K562 (cell line): ENCODE measurements at regions not wholly inside any gene's neighbourhood (a gene's known extent, or its start where the extent isn't known, plus 50 kb on each side); places are given as distances from the start of the nearest gene placed in this dataset.

Experiments used
- BDP1 ChIP-seq: IDR thresholded peaks from 3 replicates; pipeline ENCODE4 v1.6.1; 2011; ENCODE audit not compliant: insufficient read length, insufficient read depth
- CEBPB ChIP-seq: fragments of 450-650 bp; IDR thresholded peaks from 2 replicates; pipeline ENCODE4 v1.6.1; 2016; ENCODE audit warnings: missing genetic modification characterization, missing compliant biosample characterization
- CHD2 ChIP-seq: IDR thresholded peaks from 2 replicates; pipeline ENCODE4 v1.6.1; 2011; ENCODE audit warnings: low read depth, low read length
- EP300 ChIP-seq: IDR thresholded peaks from 2 replicates; pipeline ENCODE4 v1.6.1; 2012; ENCODE audit warnings: low read length, improper control_type of control experiment
- EWSR1 ChIP-seq: fragments of 450-650 bp; IDR thresholded peaks from 2 replicates; pipeline ENCODE4 v1.6.1; 2018; ENCODE audit warnings: borderline replicate concordance, mild to moderate bottlenecking, low read depth, moderate library complexity; ENCODE audit not compliant: partially characterized antibody
- GABPB1 ChIP-seq: sonication (generic); formaldehyde crosslinking; IDR thresholded peaks from 2 replicates; pipeline ENCODE4 v1.8.0; 2022; ENCODE audit warnings: mild to moderate bottlenecking, missing genetic modification reagents
- HOXB6 ChIP-seq: fragments of 250-450 bp; sonication (Bioruptor Pico); IDR thresholded peaks from 2 replicates; pipeline ENCODE4 v1.5.1; 2022; ENCODE audit warnings: mild to moderate bottlenecking, borderline replicate concordance
- MAZ ChIP-seq, 2 experiments: fragments of 450-650 bp in 1 of 2; sonication (generic) in 1 of 2; formaldehyde crosslinking; IDR thresholded peaks in 1 of 2; conservative IDR thresholded peaks in 1 of 2; 2 replicates each; pipeline versions ENCODE4 v1.4.0 to v1.5.0; 2020; ENCODE audit warnings: mild to moderate bottlenecking in 1 of 2, missing genetic modification reagents in 1 of 2
- NFATC3 ChIP-seq: fragments of 450-650 bp; IDR thresholded peaks from 2 replicates; pipeline ENCODE4 v1.6.1; 2017; ENCODE audit warnings: mild to moderate bottlenecking
- ZKSCAN3 ChIP-seq: fragments of 250-450 bp; sonication (Bioruptor Pico); IDR thresholded peaks from 2 replicates; pipeline ENCODE4 v1.4.0; 2020
- ZNF76 ChIP-seq: fragments of 250-450 bp; sonication (Bioruptor Pico); IDR thresholded peaks from 2 replicates; pipeline ENCODE4 v1.4.0; 2020; ENCODE audit warnings: mild to moderate bottlenecking, moderate library complexity, borderline replicate concordance
- ZNF766 ChIP-seq: fragments of 200-800 bp; sonication (Bioruptor generic); conservative IDR thresholded peaks from 2 replicates; pipeline ENCODE4 v1.6.1; 2016; ENCODE audit warnings: missing genetic modification characterization, missing compliant biosample characterization
- TF ChIP-seq, protein P1 (sequence below), 2 experiments: fragments of 450-650 bp in 1 of 2; sonication (generic) in 1 of 2; formaldehyde crosslinking in 1 of 2; IDR thresholded peaks; 2 replicates each; pipeline versions ENCODE4 v1.7.1 to v1.9.0; 2016 to 2022; ENCODE audit warnings: inconsistent platforms in 1 of 2, mild to moderate bottlenecking in 1 of 2, missing genetic modification reagents in 1 of 2
- TF ChIP-seq, protein P2 (sequence below): fragments of 250-450 bp; sonication (Bioruptor Pico); IDR thresholded peaks from 2 replicates; pipeline ENCODE4 v1.5.0; 2020; ENCODE audit warnings: mild to moderate bottlenecking
- TF ChIP-seq, protein P3 (sequence below): fragments of 250-450 bp; sonication (Bioruptor Pico); IDR thresholded peaks from 2 replicates; pipeline ENCODE4 v1.9.0; 2021; ENCODE audit warnings: mild to moderate bottlenecking, inconsistent platforms

DNA sequence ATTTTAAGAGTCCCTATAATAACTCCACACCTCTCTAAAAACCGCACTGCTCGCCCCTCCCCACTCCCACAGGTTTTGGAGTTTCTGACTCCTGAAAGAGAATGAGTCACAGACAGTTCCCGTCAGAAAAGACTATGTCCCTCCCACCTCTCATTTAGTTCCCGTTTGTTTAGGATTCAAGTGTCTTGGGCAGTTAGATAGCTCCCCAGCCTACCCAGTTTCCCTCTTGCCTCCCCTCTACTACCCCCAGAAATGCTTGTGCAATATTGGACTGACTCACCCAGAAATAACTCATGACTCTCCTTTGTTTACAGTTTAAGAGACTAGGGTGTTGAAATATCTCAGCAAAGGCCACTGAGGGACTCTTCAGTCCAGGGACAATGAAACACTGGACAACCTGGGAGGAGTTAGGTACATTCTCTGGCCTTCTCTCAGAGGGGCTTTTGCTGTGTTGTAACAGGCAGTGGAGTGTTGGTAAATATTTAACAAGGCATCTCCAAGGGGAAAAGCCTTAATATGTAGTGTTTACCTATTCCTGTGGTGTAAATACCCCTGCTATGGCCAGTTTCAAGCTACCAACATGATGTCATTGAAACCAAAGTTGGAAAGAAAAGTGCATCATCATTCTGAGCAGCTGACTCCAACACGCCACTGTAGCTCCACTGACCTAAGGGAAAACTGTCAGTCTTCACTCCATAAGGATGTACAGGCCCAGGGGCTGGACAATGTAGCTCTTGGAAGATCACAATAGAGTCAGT is 96.1 kb upstream of the CHD2 start (continued):
- TF ChIP-seq, protein P1, sequence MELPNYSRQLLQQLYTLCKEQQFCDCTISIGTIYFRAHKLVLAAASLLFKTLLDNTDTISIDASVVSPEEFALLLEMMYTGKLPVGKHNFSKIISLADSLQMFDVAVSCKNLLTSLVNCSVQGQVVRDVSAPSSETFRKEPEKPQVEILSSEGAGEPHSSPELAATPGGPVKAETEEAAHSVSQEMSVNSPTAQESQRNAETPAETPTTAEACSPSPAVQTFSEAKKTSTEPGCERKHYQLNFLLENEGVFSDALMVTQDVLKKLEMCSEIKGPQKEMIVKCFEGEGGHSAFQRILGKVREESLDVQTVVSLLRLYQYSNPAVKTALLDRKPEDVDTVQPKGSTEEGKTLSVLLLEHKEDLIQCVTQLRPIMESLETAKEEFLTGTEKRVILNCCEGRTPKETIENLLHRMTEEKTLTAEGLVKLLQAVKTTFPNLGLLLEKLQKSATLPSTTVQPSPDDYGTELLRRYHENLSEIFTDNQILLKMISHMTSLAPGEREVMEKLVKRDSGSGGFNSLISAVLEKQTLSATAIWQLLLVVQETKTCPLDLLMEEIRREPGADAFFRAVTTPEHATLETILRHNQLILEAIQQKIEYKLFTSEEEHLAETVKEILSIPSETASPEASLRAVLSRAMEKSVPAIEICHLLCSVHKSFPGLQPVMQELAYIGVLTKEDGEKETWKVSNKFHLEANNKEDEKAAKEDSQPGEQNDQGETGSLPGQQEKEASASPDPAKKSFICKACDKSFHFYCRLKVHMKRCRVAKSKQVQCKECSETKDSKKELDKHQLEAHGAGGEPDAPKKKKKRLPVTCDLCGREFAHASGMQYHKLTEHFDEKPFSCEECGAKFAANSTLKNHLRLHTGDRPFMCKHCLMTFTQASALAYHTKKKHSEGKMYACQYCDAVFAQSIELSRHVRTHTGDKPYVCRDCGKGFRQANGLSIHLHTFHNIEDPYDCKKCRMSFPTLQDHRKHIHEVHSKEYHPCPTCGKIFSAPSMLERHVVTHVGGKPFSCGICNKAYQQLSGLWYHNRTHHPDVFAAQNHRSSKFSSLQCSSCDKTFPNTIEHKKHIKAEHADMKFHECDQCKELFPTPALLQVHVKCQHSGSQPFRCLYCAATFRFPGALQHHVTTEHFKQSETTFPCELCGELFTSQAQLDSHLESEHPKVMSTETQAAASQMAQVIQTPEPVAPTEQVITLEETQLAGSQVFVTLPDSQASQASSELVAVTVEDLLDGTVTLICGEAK (IDR thresholded peaks at IDR 0.05) = no peak
- TF ChIP-seq, protein P1 (CRISPR knock-in tag; IDR thresholded peaks at IDR 0.05) = no peak
- TF ChIP-seq, protein P2, sequence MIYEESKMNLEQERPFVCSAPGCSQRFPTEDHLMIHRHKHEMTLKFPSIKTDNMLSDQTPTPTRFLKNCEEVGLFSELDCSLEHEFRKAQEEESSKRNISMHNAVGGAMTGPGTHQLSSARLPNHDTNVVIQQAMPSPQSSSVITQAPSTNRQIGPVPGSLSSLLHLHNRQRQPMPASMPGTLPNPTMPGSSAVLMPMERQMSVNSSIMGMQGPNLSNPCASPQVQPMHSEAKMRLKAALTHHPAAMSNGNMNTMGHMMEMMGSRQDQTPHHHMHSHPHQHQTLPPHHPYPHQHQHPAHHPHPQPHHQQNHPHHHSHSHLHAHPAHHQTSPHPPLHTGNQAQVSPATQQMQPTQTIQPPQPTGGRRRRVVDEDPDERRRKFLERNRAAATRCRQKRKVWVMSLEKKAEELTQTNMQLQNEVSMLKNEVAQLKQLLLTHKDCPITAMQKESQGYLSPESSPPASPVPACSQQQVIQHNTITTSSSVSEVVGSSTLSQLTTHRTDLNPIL = no peak
- TF ChIP-seq ZNF766 (CRISPR knock-in tag) (peak; percentile 84; the same call in 1 of the 2 replicates), CHD2 (peak; percentile 22; the same call in 1 of the 2 replicates), HOXB6 (CRISPR knock-in tag) (no peak), GABPB1 (peak; percentile 56; the same call in 1 of the 2 replicates), ZKSCAN3 (CRISPR knock-in tag) (no peak), BDP1 (no peak), CEBPB (peak; percentile 100), EP300 (peak; percentile 93), ZNF76 (CRISPR knock-in tag) (no peak; the same call in 1 of the 2 replicates), MAZ (CRISPR knock-in tag; conservative IDR thresholded peaks at IDR 0.05 in 1 of 2, IDR thresholded peaks at IDR 0.05 in 1 of 2) (peak; percentile 79 to 81), NFATC3 (no peak), EWSR1 (no peak)
- TF ChIP-seq, protein P3, sequence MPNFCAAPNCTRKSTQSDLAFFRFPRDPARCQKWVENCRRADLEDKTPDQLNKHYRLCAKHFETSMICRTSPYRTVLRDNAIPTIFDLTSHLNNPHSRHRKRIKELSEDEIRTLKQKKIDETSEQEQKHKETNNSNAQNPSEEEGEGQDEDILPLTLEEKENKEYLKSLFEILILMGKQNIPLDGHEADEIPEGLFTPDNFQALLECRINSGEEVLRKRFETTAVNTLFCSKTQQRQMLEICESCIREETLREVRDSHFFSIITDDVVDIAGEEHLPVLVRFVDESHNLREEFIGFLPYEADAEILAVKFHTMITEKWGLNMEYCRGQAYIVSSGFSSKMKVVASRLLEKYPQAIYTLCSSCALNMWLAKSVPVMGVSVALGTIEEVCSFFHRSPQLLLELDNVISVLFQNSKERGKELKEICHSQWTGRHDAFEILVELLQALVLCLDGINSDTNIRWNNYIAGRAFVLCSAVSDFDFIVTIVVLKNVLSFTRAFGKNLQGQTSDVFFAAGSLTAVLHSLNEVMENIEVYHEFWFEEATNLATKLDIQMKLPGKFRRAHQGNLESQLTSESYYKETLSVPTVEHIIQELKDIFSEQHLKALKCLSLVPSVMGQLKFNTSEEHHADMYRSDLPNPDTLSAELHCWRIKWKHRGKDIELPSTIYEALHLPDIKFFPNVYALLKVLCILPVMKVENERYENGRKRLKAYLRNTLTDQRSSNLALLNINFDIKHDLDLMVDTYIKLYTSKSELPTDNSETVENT (CRISPR knock-in tag) = no peak
